OCI-LY7 (cell line): ENCODE measurements at regions not wholly inside any gene's neighbourhood (a gene's known extent, or its start where the extent isn't known, plus 50 kb on each side); places are given as distances from the start of the nearest gene placed in this dataset.

Source experiments
- EZH2phosphoT487 ChIP-seq: fragments of 200-600 bp; sonication (generic); IDR thresholded peaks from 2 replicates; pipeline ENCODE4 v1.6.1; 2018; ENCODE audit warnings: low read depth, borderline replicate concordance, mild to moderate bottlenecking, mixed run types, antibody characterized with exemption, low read length, moderate library complexity, mixed read lengths
- TF ChIP-seq, protein P1 (sequence below): fragments of 200-600 bp; sonication (generic); conservative IDR thresholded peaks from 2 replicates; pipeline ENCODE4 v1.5.1; 2014; ENCODE audit warnings: mild to moderate bottlenecking, antibody characterized with exemption, low read length, moderate library complexity, mixed read lengths

DNA sequence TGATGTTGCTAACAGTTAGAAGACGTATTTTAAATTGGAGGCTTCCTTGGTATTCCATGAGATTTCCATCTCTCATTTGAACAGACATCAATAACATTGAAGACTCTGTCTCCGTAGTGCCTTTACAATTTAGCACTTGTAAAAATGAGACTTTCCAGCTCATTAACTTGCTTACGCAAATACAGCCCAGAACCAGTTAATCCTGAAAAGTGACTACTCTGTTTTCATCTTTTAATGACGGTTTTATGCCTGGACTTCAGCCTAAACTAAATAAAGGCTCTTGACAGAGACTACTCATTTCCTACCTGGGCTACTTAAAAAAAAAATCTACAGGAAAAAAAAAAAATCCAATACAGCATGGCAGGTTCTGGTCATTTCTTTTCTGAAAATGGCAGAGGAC is 148.6 kb downstream of the LRATD1 start:
- TF ChIP-seq, protein P1, sequence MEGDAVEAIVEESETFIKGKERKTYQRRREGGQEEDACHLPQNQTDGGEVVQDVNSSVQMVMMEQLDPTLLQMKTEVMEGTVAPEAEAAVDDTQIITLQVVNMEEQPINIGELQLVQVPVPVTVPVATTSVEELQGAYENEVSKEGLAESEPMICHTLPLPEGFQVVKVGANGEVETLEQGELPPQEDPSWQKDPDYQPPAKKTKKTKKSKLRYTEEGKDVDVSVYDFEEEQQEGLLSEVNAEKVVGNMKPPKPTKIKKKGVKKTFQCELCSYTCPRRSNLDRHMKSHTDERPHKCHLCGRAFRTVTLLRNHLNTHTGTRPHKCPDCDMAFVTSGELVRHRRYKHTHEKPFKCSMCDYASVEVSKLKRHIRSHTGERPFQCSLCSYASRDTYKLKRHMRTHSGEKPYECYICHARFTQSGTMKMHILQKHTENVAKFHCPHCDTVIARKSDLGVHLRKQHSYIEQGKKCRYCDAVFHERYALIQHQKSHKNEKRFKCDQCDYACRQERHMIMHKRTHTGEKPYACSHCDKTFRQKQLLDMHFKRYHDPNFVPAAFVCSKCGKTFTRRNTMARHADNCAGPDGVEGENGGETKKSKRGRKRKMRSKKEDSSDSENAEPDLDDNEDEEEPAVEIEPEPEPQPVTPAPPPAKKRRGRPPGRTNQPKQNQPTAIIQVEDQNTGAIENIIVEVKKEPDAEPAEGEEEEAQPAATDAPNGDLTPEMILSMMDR, result no peak
- no peak for TF ChIP-seq EZH2phosphoT487
